ENCODE measurements at regions not wholly inside any gene's neighbourhood (a gene's known extent, or its start where the extent isn't known, plus 50 kb on each side); places are given as distances from the start of the nearest gene placed in this dataset.
"Not testable (repeated sequence)": the region's sequence is repeated elsewhere in the genome, so short reads cannot be mapped to it uniquely, and the experiment has no call there.

GRCh38 chr2:17355608-17356329 is 162.5 kb downstream of the RAD51AP2 start:
- FAIRE-seq, result no peak

- FAIRE-seq, result no peak
Measured at GRCh38 chr2:17353263-17353662, 165.0 kb downstream of the RAD51AP2 start.

GRCh38 chr2:17342692-17343091 is 175.5 kb downstream of the RAD51AP2 start:
- FAIRE-seq, result not testable (repeated sequence)

- FAIRE-seq, result no peak
Measured at GRCh38 chr2:17337507-17337906, 180.7 kb downstream of the RAD51AP2 start.

GRCh38 chr2:17336458-17336857 is 181.8 kb downstream of the RAD51AP2 start:
- no peak for FAIRE-seq

GRCh38 chr2:17334300-17334699 is 183.9 kb downstream of the RAD51AP2 start:
- no peak for FAIRE-seq

GRCh38 chr2:17331636-17332035 is 186.6 kb downstream of the RAD51AP2 start:
- FAIRE-seq, result no peak

- FAIRE-seq, result no peak
Measured at GRCh38 chr2:17328161-17328560, 190.1 kb downstream of the RAD51AP2 start.

- no peak for FAIRE-seq
Measured at GRCh38 chr2:17327649-17328048, 190.6 kb downstream of the RAD51AP2 start.

GRCh38 chr2:17326717-17327116 is 191.5 kb downstream of the RAD51AP2 start:
- no peak for FAIRE-seq

GRCh38 chr2:17323697-17324096 is 194.5 kb downstream of the RAD51AP2 start:
- no peak for FAIRE-seq

GRCh38 chr2:17322461-17322860 is 195.8 kb downstream of the RAD51AP2 start:
- FAIRE-seq, result no peak

GRCh38 chr2:17319090-17319489 is 199.2 kb downstream of the RAD51AP2 start:
- FAIRE-seq, result no peak

- FAIRE-seq, result no peak
Measured at GRCh38 chr2:17318013-17318412, 200.2 kb downstream of the RAD51AP2 start.

GRCh38 chr2:17317439-17317976 is 200.7 kb downstream of the RAD51AP2 start:
- FAIRE-seq, result no peak

- no peak for FAIRE-seq
Measured at GRCh38 chr2:17313261-17313660, 205.0 kb downstream of the RAD51AP2 start.

GRCh38 chr2:17311771-17312511 is 206.3 kb downstream of the RAD51AP2 start:
- FAIRE-seq, result no peak

- FAIRE-seq, result no peak
Measured at GRCh38 chr2:17311106-17311619, 207.1 kb downstream of the RAD51AP2 start.

GRCh38 chr2:17309741-17310339 is 208.4 kb downstream of the RAD51AP2 start:
- FAIRE-seq, result peak; percentile 16

GRCh38 chr2:17309181-17309580 is 209.1 kb downstream of the RAD51AP2 start:
- FAIRE-seq, result no peak

GRCh38 chr2:17306706-17307105 is 211.5 kb downstream of the RAD51AP2 start:
- no peak for FAIRE-seq

- no peak for FAIRE-seq
Measured at GRCh38 chr2:17306219-17306618, 212.0 kb downstream of the RAD51AP2 start.

- no peak for FAIRE-seq
Measured at GRCh38 chr2:17303521-17303920, 214.7 kb downstream of the RAD51AP2 start.

Measured in A204.1 (cell line).